ENCODE measurements at regions not wholly inside any gene's neighbourhood (a gene's known extent, or its start where the extent isn't known, plus 50 kb on each side); places are given as distances from the start of the nearest gene placed in this dataset.
A peak's percentile ranks its signal among the peaks of the same experiment; 100 is the strongest.
"Not testable (repeated sequence)": the region's sequence is repeated elsewhere in the genome, so short reads cannot be mapped to it uniquely, and the experiment has no call there.

- no peak for DNase-seq
Observed at GRCh38 chr5:42989190-42989589, 50.9 kb downstream of the ANXA2R start.

DNA sequence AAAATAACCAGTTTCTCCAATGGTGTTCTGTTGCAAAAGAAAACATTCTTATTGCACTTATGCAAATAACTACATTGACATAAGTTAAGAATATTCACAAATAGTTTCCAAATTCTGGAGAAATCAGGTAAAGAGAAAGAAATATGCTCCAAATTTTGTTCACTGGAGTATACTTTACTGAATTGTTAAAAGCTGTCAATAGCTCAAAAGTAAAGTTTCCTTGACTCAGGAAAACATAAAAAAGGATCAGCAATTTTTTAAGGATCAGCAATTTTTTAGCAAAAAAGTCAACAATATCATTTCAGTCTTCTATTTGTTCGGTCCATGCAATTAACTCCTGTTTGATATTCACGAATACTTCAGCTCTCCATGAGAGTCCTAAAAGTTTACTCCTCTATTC, 51.6 kb downstream of the ANXA2R start:
- DNase-seq = no peak

GRCh38 chr5:42985129-42986037, 54.7 kb downstream of the ANXA2R start:
- DNase-seq = no peak

GRCh38 chr5:42984307-42984706, 55.8 kb downstream of the ANXA2R start:
- DNase-seq = no peak

GRCh38 chr5:42982107-42982622, 58.0 kb downstream of the ANXA2R start:
- peak; percentile 51 for DNase-seq

DNA sequence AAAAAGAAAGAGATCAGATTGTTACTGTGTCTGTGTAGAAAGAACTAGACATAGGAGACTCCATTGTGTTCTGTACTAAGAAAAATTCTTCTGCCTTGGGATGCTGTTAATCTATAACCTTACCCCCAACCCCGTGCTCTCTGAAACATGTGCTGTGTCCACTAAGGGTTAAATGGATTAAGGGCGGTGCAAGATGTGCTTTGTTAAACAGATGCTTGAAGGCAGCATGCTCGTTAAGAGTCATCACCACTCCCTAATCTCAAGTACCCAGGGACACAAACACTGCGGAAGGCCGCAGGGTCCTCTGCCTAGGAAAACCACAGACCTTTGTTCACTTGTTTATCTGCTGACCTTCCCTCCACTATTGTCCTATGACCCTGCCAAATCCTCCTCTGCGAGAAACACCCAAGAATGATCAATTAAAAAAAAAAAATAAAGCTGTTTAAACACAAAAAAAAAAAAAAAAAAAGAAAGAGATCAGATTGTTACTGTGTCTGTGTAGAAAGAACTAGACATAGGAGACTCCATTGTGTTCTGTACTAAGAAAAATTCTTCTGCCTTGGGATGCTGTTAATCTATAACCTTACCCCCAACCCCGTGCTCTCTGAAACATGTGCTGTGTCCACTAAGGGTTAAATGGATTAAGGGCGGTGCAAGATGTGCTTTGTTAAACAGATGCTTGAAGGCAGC, 58.6 kb downstream of the ANXA2R start:
- not testable (repeated sequence) for DNase-seq

DNA sequence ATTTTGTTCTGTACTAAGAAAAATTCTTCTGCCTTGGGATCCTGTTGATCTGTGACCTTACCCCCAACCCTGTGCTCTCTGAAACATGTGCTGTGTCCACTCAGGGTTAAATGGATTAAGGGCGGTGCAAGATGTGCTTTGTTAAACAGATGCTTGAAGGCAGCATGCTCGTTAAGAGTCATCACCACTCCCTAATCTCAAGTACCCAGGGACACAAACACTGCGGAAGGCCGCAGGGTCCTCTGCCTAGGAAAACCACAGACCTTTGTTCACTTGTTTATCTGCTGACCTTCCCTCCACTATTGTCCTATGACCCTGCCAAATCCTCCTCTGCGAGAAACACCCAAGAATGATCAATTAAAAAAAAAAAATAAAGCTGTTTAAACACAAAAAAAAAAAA, 59.1 kb downstream of the ANXA2R start:
- DNase-seq = not testable (repeated sequence)

DNA sequence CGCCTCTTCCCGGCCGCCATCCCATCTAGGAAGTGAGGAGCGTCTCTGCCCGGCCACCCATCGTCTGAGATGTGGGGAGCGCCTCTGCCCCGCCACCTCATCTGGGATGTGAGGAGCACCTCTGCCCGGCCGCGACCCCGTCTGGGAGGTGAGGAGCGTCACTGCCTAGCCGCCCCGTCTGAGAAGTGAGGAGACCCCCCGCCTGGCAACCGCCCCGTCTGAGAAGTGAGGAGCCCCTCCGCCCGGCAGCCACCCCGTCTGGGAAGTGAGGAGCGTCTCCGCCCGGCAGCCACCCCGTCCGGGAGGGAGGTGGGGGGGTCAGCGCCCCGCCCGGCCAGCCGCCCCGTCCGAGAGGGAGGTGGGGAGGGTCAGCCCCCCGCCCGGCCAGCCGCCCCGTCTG, 59.7 kb downstream of the ANXA2R start:
- not testable (repeated sequence) for DNase-seq

GRCh38 chr5:42979242-42979641, 60.9 kb downstream of the ANXA2R start:
- DNase-seq = not testable (repeated sequence)

GRCh38 chr5:42974536-42974935, 65.6 kb downstream of the ANXA2R start:
- no peak for DNase-seq

GRCh38 chr5:42970636-42971559, 69.2 kb downstream of the ANXA2R start:
- no peak for DNase-seq

DNA sequence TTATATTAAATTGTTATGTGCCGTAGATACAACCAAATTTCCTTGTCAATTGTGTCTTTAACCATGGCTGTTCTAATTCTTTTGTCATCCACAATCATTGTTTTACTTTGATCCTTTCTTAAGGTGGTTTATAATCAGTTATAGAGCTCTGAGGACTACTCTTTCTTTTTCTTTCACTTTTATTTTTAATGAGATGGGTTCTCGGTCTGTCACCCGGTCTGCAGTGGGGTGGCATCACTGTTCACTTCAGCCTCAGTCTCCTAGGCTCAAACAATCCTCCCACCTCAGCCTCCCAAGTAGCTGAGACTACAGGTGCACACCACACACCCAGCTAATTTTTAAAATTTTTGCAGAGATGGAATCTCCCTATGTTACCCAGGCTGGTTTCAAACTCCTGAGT, 74.2 kb downstream of the ANXA2R start:
- DNase-seq = no peak

- no peak for DNase-seq
Observed at GRCh38 chr5:42963412-42963811, 76.7 kb downstream of the ANXA2R start.

DNA sequence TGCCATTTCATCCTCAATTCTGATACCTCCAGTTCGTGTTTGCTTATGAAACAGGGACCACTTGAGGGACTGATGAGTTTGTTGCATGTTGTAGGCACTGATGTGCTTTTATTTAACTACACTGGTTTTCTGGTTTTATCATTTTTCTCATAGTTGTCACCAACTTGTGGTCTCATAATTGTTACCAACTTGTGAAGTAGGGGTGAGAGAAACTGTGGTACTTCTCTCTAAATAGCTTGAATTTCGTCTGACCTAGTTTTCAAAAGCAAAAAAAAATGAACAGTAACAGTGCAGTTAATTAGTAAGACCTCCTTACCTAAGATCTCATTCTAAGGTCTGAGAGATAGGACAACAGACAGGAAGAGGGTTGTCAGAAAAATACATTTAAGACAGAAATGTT, 78.0 kb downstream of the ANXA2R start:
- DNase-seq = no peak

DNA sequence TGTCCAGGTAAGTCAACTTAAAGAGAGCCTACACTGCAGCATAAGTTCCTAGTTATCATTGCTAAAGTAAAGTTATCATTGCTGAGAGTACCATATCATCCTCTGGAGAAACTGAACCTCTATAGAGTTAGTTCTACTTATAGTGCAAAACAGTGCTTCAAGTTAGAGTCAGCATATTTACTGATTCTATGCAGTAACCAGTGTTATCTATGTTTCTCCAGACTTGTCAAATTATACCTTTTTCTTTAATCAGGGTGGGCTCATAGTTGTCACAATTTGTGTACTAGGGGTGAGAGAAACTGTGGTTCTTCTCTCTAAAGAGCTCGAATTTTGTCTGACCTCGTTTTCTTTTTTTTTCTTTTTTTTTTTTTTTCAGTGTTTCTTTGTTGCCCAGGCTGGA, 79.6 kb downstream of the ANXA2R start:
- DNase-seq = no peak

DNA sequence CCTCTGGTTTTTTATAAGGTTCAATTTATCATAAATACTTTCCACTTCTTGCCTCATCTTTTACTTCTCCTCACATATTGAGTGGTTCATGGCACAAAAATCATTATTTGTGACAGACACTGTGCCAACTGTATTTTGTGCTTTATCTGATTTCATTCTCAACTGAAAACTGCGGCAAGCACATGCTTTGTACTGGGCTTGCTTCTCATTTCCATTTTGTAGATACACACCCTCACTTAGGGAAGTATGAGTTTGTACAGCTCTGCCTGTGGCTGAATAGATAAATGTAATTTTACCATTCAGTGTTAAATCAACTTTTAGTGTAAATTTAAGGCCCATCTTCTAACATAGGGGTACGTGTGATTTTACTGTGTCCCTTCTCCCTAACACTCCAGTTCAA, 83.6 kb downstream of the ANXA2R start:
- no peak for DNase-seq

GRCh38 chr5:42953041-42953440, 87.1 kb downstream of the ANXA2R start:
- DNase-seq = no peak

GRCh38 chr5:42952578-42952974, 87.5 kb downstream of the ANXA2R start:
- DNase-seq = no peak

GRCh38 chr5:42951293-42951840, 88.8 kb downstream of the ANXA2R start:
- DNase-seq = peak; percentile 88

DNA sequence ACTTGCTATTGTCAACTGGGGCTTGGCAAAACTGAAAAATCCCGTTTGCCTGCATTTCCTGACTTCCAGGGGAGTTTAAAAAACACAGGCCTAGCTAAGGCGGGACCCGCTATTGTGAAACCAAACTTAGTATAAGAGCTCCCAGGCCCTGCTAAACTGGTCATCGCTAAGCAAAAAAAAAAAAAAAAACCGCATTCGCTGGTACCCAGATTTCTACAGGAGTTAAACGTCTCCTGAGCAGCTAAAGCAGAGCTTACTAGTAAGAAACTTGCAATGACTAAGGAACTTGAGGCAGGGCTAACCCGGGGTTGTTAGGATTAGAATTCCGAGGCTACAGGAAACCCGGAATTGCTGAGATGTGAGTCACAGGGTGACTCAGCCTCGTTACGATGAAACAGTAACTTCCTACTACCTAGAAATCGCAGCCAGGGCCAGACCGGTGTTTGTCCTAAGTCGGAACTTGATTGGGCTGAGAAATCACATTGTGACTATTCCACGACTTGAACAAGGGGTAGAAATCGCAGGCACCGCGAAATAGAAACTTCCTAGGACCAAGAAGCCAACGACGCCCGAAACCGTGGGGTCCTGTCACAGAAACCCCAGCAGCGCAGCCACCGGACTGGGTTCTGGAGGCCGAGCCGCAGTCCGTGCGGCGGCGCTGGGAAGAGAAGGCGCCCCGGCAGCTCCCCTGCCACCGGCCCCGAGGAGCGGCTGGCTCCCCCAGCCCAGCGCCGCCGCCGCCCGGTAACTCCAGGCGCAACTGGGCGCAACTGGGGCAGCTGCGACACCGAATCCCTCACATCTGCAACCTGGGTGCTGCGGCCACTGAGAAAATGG, 89.4 kb downstream of the ANXA2R start:
- DNase-seq = peak; percentile 64

GRCh38 chr5:42950116-42950455, 90.0 kb downstream of the ANXA2R start:
- no peak for DNase-seq
